Common myeloid progenitor, CD34-positive (primary cell): ENCODE measurements at regions not wholly inside any gene's neighbourhood (a gene's known extent, or its start where the extent isn't known, plus 50 kb on each side); places are given as distances from the start of the nearest gene placed in this dataset.
"Not testable (repeated sequence)": the region's sequence is repeated elsewhere in the genome, so short reads cannot be mapped to it uniquely, and the experiment has no call there.

Source experiments
- CTCF ChIA-PET: fragments of 350-600 bp; sonication (Branson Sonifier 250); formaldehyde crosslinking; loops from one replicate; lab custom pipeline; 2021; ENCODE audit warnings: antibody characterized with exemption; lab: Charles Lee
- POLR2A ChIA-PET: fragments of 350-600 bp; sonication (Branson Sonifier 250); formaldehyde crosslinking; loops from one replicate; lab custom pipeline; 2021; ENCODE audit warnings: antibody characterized with exemption; lab: Charles Lee
- DNase-seq, 3 donors: peaks; one replicate each; pipeline versions ENCODE4 v3.0.0 to v3.0.0-alpha.2; 2013
- H3K27ac ChIP-seq, 2 experiments: 1 replicate in 1 of 2; 2 replicates in 1 of 2; pipeline ENCODE4 v1.7.0; 2013; ENCODE audit warnings: inconsistent platforms in 2 of 2, low read length in 2 of 2, mild to moderate bottlenecking in 2 of 2, low read depth in 1 of 2, moderate library complexity in 1 of 2; ENCODE audit not compliant: severe bottlenecking in 2 of 2, insufficient read depth in 1 of 2, poor library complexity in 1 of 2
- H3K27me3 ChIP-seq, 5 experiments: replicated peaks in 2 of 5; 1 replicate in 3 of 5; 2 replicates in 2 of 5; pipeline versions ENCODE4 v1.6.1 to v1.7.0; 2013; ENCODE audit warnings: low read length in 4 of 5, mild to moderate bottlenecking in 2 of 5, moderate library complexity in 2 of 5, inconsistent platforms in 1 of 5; ENCODE audit not compliant: insufficient read depth in 5 of 5, control insufficient read depth in 4 of 5
- H3K36me3 ChIP-seq, 4 experiments: 1 replicate in 2 of 4; 2 replicates in 2 of 4; pipeline versions ENCODE4 v1.6.1 to v1.7.0; 2013; ENCODE audit warnings: low read length in 3 of 4, control low read depth in 1 of 4, mild to moderate bottlenecking in 1 of 4; ENCODE audit not compliant: control insufficient read depth in 4 of 4, insufficient read depth in 4 of 4
- H3K4me1 ChIP-seq, 4 experiments: 1 replicate in 3 of 4; 2 replicates in 1 of 4; pipeline versions ENCODE4 v1.6.1 to v1.7.1; 2013; ENCODE audit warnings: low read length in 3 of 4, mild to moderate bottlenecking in 3 of 4, control low read depth in 1 of 4, inconsistent platforms in 1 of 4, moderate library complexity in 1 of 4; ENCODE audit not compliant: control insufficient read depth in 4 of 4, insufficient read depth in 4 of 4; ENCODE audit errors: control extremely low read depth in 1 of 4
- H3K4me3 ChIP-seq, 7 experiments: 1 replicate in 4 of 7; 2 replicates in 3 of 7; pipeline versions ENCODE4 v1.5.1 to v1.7.0; 2013; ENCODE audit warnings: mild to moderate bottlenecking in 7 of 7, low read length in 6 of 7, moderate library complexity in 6 of 7, inconsistent platforms in 2 of 7, low read depth in 2 of 7, control low read depth in 1 of 7; ENCODE audit not compliant: insufficient read depth in 4 of 7, control insufficient read depth in 1 of 7; ENCODE audit errors: extremely low read depth in 1 of 7
- H3K9me3 ChIP-seq, 5 experiments: 1 replicate in 4 of 5; 2 replicates in 1 of 5; pipeline versions ENCODE4 v1.6.1 to v1.7.1; 2013; ENCODE audit warnings: low read length in 4 of 5, mild to moderate bottlenecking in 2 of 5, inconsistent platforms in 1 of 5, low read depth in 1 of 5, moderate library complexity in 1 of 5; ENCODE audit not compliant: control insufficient read depth in 4 of 5, insufficient read depth in 2 of 5; ENCODE audit errors: control extremely low read depth in 1 of 5
- WGBS: methylation state at CpG from one replicate; pipeline ENCODE4 v1.1.5; 2013; ENCODE audit not compliant: insufficient coverage; 5-methylcytosine and 5-hydroxymethylcytosine counted together

DNA sequence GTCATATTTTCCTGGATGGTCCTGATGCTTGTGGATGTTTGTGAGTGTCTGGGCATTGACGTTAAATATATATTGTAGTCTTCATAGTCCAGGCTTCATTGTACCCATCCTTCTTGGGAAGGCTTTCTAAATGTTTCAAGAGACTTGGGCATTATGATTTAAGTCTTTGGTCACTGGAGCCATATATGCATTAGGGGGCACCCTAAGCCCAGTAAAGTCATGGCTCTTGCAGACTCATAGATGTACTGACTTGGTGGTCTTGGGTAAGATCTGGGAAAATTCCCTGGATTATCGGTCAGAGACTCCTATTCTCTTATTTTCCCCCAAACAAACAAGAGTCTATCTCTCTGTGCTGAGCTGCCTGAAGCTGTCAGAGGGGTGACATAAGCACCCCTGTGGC lies 271.1 kb downstream of the TRIM36 start:
- CTCF ChIA-PET, result no interaction called here
- peaks cover 0 to 2% (median 0%) of the 10 kb centered on the region in 5 experiments for H3K9me3 ChIP-seq
- H3K27ac ChIP-seq, result no peak overlapping the region
- no peaks in the 10 kb centered on the region for H3K36me3 ChIP-seq
- H3K4me3 ChIP-seq, result no peak overlapping the region
- WGBS, result no CpG with 5 or more reads among the region's 2 CpGs
- POLR2A ChIA-PET, result no interaction called here
- H3K4me1 ChIP-seq, result no peaks in the 10 kb centered on the region
- DNase-seq, result no peak
- no peaks in the 10 kb centered on the region for H3K27me3 ChIP-seq

DNA sequence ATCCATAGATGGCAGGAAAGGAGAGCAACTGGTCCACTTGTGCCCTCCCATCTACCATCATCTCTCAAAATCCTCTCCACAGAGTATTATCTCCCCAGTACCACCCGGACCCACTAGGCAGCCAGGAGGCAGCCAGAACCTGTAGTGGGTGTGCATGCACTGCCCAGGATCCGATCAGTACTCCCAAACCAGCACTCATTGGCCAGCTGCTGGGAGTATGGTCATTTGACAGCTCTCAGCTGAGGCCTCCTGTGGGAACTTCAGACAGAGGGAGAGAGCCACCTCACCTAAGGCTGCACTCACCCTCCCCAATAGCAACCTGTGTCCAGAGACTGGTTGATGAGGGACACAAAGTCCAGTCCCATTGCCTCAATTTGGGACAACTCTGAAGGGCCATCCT lies 286.0 kb downstream of the TRIM36 start:
- Histone ChIP-seq H3K4me3 (no peak overlapping the region), H3K36me3 (no peaks in the 10 kb centered on the region), H3K4me1 (no peaks in the 10 kb centered on the region), H3K27ac (no peak overlapping the region), H3K9me3 (peaks cover 0 to 1% (median 0%) of the 10 kb centered on the region in 5 experiments), H3K27me3 (no peaks in the 10 kb centered on the region)
- CTCF ChIA-PET, result no interaction called here
- 100% methylated on average over 1 of the region's 2 CpGs for WGBS
- no peak for DNase-seq
- POLR2A ChIA-PET, result no interaction called here

DNA sequence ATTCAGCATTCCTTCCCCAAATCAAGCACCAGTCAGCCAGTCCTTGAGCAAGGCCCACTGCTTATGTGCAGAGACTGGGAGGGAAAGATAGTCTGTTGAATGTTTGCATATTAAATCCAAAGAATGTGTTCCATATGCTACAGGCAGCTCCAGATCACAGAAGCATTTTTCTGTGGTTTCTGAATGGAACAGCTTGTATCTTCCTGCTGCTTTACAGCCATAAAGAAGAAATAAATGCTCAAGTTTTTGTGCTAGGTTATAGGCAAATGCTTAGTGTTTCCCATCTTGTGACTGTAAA lies 310.3 kb downstream of the TRIM36 start:
- Histone ChIP-seq H3K9me3 (no peaks in the 10 kb centered on the region), H3K36me3 (no peaks in the 10 kb centered on the region), H3K4me3 (no peak overlapping the region), H3K27ac (no peak overlapping the region), H3K4me1 (peaks cover 2 to 36% (median 6%) of the 10 kb centered on the region in 4 experiments), H3K27me3 (no peaks in the 10 kb centered on the region)
- no peak for DNase-seq
- ChIA-PET POLR2A (no interaction called here), CTCF (no interaction called here)

DNA sequence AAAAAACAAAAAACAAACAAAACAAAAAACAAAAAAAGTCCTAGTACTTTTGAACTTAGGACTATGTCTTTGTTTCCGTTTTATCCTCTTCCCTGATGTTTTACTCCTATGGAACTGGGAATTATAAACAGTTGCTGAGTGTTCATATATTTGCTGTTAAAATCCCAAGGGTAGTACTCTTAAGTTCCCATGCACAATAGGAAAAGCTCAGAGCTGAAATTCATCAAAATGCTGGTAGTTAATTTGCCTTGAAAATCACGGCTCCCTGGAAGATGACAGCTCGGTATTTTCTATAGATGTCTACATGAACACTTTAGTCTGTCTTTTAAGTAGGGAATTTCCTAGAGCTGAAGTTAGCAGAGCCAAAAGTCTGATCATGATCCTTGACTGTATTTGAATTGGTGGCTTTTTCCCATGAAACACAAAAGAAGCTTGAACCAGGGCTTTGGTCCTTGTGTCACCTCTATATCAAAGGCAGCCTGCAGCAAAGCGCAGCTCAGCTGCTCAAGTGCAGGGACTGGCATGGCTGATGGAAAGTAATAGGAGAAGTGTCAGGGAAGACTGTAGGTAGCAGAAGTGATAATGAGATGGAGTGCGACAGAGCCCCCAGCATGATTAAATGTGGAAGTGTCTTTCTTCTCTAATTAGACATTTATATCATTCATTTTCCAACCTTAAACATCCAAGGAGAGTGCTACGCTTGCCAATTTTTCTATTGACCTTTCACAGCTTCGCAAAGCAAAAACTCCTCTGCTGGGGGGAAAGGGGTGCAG lies 310.9 kb downstream of the TRIM36 start:
- H3K36me3 ChIP-seq, result no peaks in the 10 kb centered on the region
- peaks cover 2 to 36% (median 6%) of the 10 kb centered on the region in 4 experiments for H3K4me1 ChIP-seq
- POLR2A ChIA-PET, result no interaction called here
- no peaks in the 10 kb centered on the region for H3K9me3 ChIP-seq
- peak overlapping the region in 1 of 7 experiments; percentile 14 for H3K4me3 ChIP-seq
- H3K27ac ChIP-seq, result no peak overlapping the region
- DNase-seq, result no peak
- H3K27me3 ChIP-seq, result no peaks in the 10 kb centered on the region
- 92% methylated on average over 3 of the region's 7 CpGs for WGBS
- CTCF ChIA-PET, result no interaction called here

- peak; percentile 25 to 86 (median 81) for DNase-seq
- H3K27ac ChIP-seq, result no peak overlapping the region
- H3K36me3 ChIP-seq, result no peaks in the 10 kb centered on the region
- no peaks in the 10 kb centered on the region for H3K9me3 ChIP-seq
- peak overlapping the region in 4 of 7 experiments; percentile 8 to 45 (median 12) for H3K4me3 ChIP-seq
- peaks cover 2 to 36% (median 6%) of the 10 kb centered on the region in 4 experiments for H3K4me1 ChIP-seq
- no peaks in the 10 kb centered on the region for H3K27me3 ChIP-seq
- CTCF ChIA-PET, result no interaction called here
- 22% methylated on average over 16 of the region's 22 CpGs for WGBS
- POLR2A ChIA-PET, result no interaction called here
Measured at GRCh38 chr5:114857941-114858551, 311.7 kb downstream of the TRIM36 start.

- DNase-seq, H3K4me1 ChIP-seq, CTCF ChIA-PET, H3K27ac ChIP-seq, POLR2A ChIA-PET, H3K4me3 ChIP-seq, H3K36me3 ChIP-seq, H3K9me3 ChIP-seq, H3K27me3 ChIP-seq: not testable (repeated sequence)
- 95% methylated on average over 9 of the region's 9 CpGs for WGBS
Measured at GRCh38 chr5:114844711-114845110, 325.0 kb downstream of the TRIM36 start.

GRCh38 chr5:114839360-114839759 lies 330.3 kb downstream of the TRIM36 start:
- no peaks in the 10 kb centered on the region for H3K9me3 ChIP-seq
- H3K27ac ChIP-seq, result no peak overlapping the region
- H3K4me1 ChIP-seq, result no peaks in the 10 kb centered on the region
- H3K4me3 ChIP-seq, result no peak overlapping the region
- no peak for DNase-seq
- ChIA-PET CTCF (no interaction called here), POLR2A (no interaction called here)
- WGBS, result 81% methylated on average over 4 of the region's 5 CpGs
- H3K27me3 ChIP-seq, result no peaks in the 10 kb centered on the region
- no peaks in the 10 kb centered on the region for H3K36me3 ChIP-seq
